Colonic mucosa (tissue), 4 donors: ENCODE measurements at regions not wholly inside any gene's neighbourhood (a gene's known extent, or its start where the extent isn't known, plus 50 kb on each side); places are given as distances from the start of the nearest gene placed in this dataset.

ENCODE experiments used
- DNase-seq: peaks from one replicate; pipeline ENCODE4 v3.0.0-alpha.2; 2020
- H3K27ac ChIP-seq: fragments of 200-600 bp; one replicate; pipeline ENCODE4 v1.8.0; 2021
- H3K27me3 ChIP-seq: fragments of 200-600 bp; one replicate; pipeline ENCODE4 v1.8.0; 2021
- H3K36me3 ChIP-seq: fragments of 200-600 bp; one replicate; pipeline ENCODE4 v1.8.0; 2021
- H3K4me1 ChIP-seq: fragments of 200-600 bp; one replicate; pipeline ENCODE4 v1.8.0; 2021; ENCODE audit warnings: mild to moderate bottlenecking
- H3K4me3 ChIP-seq: fragments of 200-600 bp; one replicate; pipeline ENCODE4 v1.8.0; 2021
- H3K9ac ChIP-seq, 2 donors: one replicate each; pipeline ENCODE4 v1.7.0; 2013; ENCODE audit warnings: control low read depth in 2 of 2, low read depth in 2 of 2, low read length in 2 of 2
- H3K9me3 ChIP-seq: fragments of 200-600 bp; one replicate; pipeline ENCODE4 v1.8.0; 2021
- intact Hi-C: fragments of 100-400 bp; cut with DNase I; formaldehyde crosslinking; loops from one replicate; pipeline ENCODE4 v1.14.1; 2022
- TF ChIP-seq, protein P1 (sequence below): fragments of 200-600 bp; IDR thresholded peaks from one replicate; pipeline ENCODE4 v1.8.0; 2022; ENCODE audit warnings: antibody characterized with exemption, mild to moderate bottlenecking
- donor health status: healthy.
- donor health status: DM: no; HTN: no; CAD: no.
- donor health status: DM: no; HTN: no; CAD: no.

- intact Hi-C loops = loop anchor here (10.0 kb wide), 1 partner anchor 353 kb away; no protein-coding TSS in a partner anchor
- no peak overlapping the region for H3K4me3 ChIP-seq
- H3K36me3 ChIP-seq = no peaks in the 10 kb centered on the region
- H3K4me1 ChIP-seq = no peaks in the 10 kb centered on the region
- TF ChIP-seq, protein P1, sequence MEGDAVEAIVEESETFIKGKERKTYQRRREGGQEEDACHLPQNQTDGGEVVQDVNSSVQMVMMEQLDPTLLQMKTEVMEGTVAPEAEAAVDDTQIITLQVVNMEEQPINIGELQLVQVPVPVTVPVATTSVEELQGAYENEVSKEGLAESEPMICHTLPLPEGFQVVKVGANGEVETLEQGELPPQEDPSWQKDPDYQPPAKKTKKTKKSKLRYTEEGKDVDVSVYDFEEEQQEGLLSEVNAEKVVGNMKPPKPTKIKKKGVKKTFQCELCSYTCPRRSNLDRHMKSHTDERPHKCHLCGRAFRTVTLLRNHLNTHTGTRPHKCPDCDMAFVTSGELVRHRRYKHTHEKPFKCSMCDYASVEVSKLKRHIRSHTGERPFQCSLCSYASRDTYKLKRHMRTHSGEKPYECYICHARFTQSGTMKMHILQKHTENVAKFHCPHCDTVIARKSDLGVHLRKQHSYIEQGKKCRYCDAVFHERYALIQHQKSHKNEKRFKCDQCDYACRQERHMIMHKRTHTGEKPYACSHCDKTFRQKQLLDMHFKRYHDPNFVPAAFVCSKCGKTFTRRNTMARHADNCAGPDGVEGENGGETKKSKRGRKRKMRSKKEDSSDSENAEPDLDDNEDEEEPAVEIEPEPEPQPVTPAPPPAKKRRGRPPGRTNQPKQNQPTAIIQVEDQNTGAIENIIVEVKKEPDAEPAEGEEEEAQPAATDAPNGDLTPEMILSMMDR = no peak
- DNase-seq = no peak
- no peak overlapping the region for H3K9ac ChIP-seq
- no peaks in the 10 kb centered on the region for H3K27me3 ChIP-seq
- H3K9me3 ChIP-seq = no peaks in the 10 kb centered on the region
- no peak overlapping the region for H3K27ac ChIP-seq
Observed at GRCh38 chr17:71111460-71111859, 942.1 kb downstream of the KCNJ2 start.

DNA sequence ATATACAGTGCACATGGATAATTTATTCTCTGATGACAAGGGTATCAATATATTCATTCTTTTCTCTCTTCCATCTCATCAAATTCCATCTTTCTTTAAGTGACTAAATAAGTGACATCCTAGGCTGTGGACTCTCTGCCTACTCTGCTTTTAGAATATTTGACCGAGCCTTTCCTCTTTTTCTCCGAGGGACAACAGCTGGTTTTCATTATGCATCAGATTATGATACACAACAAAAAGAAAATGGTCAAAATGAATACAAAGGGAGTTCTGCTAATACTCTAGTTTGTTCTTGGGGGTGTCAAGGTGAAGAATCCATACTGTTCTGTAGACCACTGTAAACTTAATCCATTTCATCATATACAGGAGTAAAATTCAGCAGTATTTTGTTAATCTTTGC is 942.6 kb downstream of the KCNJ2 start:
- no peak overlapping the region for H3K4me3 ChIP-seq
- no peaks in the 10 kb centered on the region for H3K36me3 ChIP-seq
- no peaks in the 10 kb centered on the region for H3K9me3 ChIP-seq
- no peak overlapping the region for H3K27ac ChIP-seq
- H3K27me3 ChIP-seq = no peaks in the 10 kb centered on the region
- H3K9ac ChIP-seq = no peak overlapping the region
- DNase-seq = no peak
- intact Hi-C loops = loop anchor here (10.0 kb wide), 1 partner anchor 353 kb away; no protein-coding TSS in a partner anchor
- TF ChIP-seq, protein P1 = no peak
- no peaks in the 10 kb centered on the region for H3K4me1 ChIP-seq

GRCh38 chr17:71113347-71113746 is 944.0 kb downstream of the KCNJ2 start:
- H3K27ac ChIP-seq = no peak overlapping the region
- no peak overlapping the region for H3K9ac ChIP-seq
- H3K9me3 ChIP-seq = no peaks in the 10 kb centered on the region
- H3K36me3 ChIP-seq = no peaks in the 10 kb centered on the region
- TF ChIP-seq, protein P1 = no peak
- H3K27me3 ChIP-seq = no peaks in the 10 kb centered on the region
- intact Hi-C loops = loop anchor here (10.0 kb wide), 1 partner anchor 351 kb away; no protein-coding TSS in a partner anchor
- no peaks in the 10 kb centered on the region for H3K4me1 ChIP-seq
- DNase-seq = no peak
- H3K4me3 ChIP-seq = no peak overlapping the region

- no peak overlapping the region for H3K27ac ChIP-seq
Observed at GRCh38 chr17:71114911-71115668, 945.8 kb downstream of the KCNJ2 start.

GRCh38 chr17:71115669-71115972 is 946.3 kb downstream of the KCNJ2 start:
- TF ChIP-seq, protein P1 = no peak
- no peak for DNase-seq
- no peak overlapping the region for H3K27ac ChIP-seq
- intact Hi-C loops = loop anchor here (10.0 kb wide), 1 partner anchor 349 kb away; no protein-coding TSS in a partner anchor
- H3K27me3 ChIP-seq = no peaks in the 10 kb centered on the region
- H3K4me3 ChIP-seq = no peak overlapping the region
- no peaks in the 10 kb centered on the region for H3K9me3 ChIP-seq
- H3K9ac ChIP-seq = no peak overlapping the region
- H3K4me1 ChIP-seq = no peaks in the 10 kb centered on the region
- no peaks in the 10 kb centered on the region for H3K36me3 ChIP-seq

More at GRCh38 chr17:71114911-71115668, 945.8 kb downstream of the KCNJ2 start:
- Histone ChIP-seq H3K4me3 (no peak overlapping the region), H3K9me3 (no peaks in the 10 kb centered on the region), H3K27me3 (no peaks in the 10 kb centered on the region), H3K4me1 (no peaks in the 10 kb centered on the region), H3K9ac (no peak overlapping the region), H3K36me3 (no peaks in the 10 kb centered on the region)
- DNase-seq = no peak
- TF ChIP-seq, protein P1 = no peak
- intact Hi-C loops = loop anchor here (10.0 kb wide), 1 partner anchor 350 kb away; no protein-coding TSS in a partner anchor
